A549 (cell line): ENCODE measurements at regions not wholly inside any gene's neighbourhood (a gene's known extent, or its start where the extent isn't known, plus 50 kb on each side); places are given as distances from the start of the nearest gene placed in this dataset.

Experiments used
- BHLHE40 ChIP-seq: IDR thresholded peaks from 2 replicates; pipeline ENCODE4 v1.6.1; 2012; ENCODE audit warnings: low read depth, low read length, inconsistent platforms
- CBX8 ChIP-seq: fragments of 200-600 bp; sonication (generic); IDR thresholded peaks from 2 replicates; pipeline ENCODE4 v1.6.1; 2016
- CTCF ChIP-seq: fragments of >200 bp; sonication (Bioruptor Twin); formaldehyde crosslinking; IDR thresholded peaks from 3 replicates; pipeline ENCODE4 v1.5.1; 2016
- MAZ ChIP-seq: fragments of 150-350 bp; IDR thresholded peaks from 2 replicates; pipeline ENCODE4 v1.6.1; 2014; ENCODE audit warnings: antibody characterized with exemption, low read depth, low read length, borderline replicate concordance
- NFE2L2 ChIP-seq: fragments of 150-350 bp; conservative IDR thresholded peaks from 2 replicates; pipeline ENCODE4 v1.6.1; 2014; ENCODE audit warnings: low read length
- NPAS2 ChIP-seq: fragments of 250-450 bp; sonication (Bioruptor Pico); IDR thresholded peaks from 2 replicates; pipeline ENCODE4 v1.8.0; 2022; ENCODE audit warnings: mild to moderate bottlenecking, moderate library complexity, borderline replicate concordance
- POLR2A ChIP-seq: IDR thresholded peaks from 2 replicates; pipeline ENCODE4 v1.6.1; 2012; ENCODE audit warnings: mild to moderate bottlenecking, low read length
- RAD21 ChIP-seq, 2 experiments: fragments of >200 bp in 1 of 2; sonication (Bioruptor Twin) in 1 of 2; formaldehyde crosslinking in 1 of 2; IDR thresholded peaks in 1 of 2; conservative IDR thresholded peaks in 1 of 2; 2 replicates in 1 of 2; 3 replicates in 1 of 2; pipeline ENCODE4 v1.6.1; 2012 to 2018; ENCODE audit warnings: inconsistent platforms in 1 of 2
- RFX5 ChIP-seq: fragments of 450-650 bp; IDR thresholded peaks from 2 replicates; pipeline ENCODE4 v1.7.1; 2014; ENCODE audit warnings: antibody characterized with exemption, mild to moderate bottlenecking, moderate library complexity
- SMC3 ChIP-seq: fragments of >200 bp; sonication (Bioruptor Twin); formaldehyde crosslinking; IDR thresholded peaks from 3 replicates; pipeline ENCODE4 v1.6.1; 2018; ENCODE audit warnings: inconsistent platforms
- ZFP36 ChIP-seq: fragments of 450-650 bp; IDR thresholded peaks from 2 replicates; pipeline ENCODE4 v1.6.1; 2014; ENCODE audit warnings: borderline replicate concordance; ENCODE audit not compliant: partially characterized antibody
- ZSCAN20 ChIP-seq: fragments of 250-450 bp; sonication (Bioruptor Pico); IDR thresholded peaks from 2 replicates; pipeline ENCODE4 v1.8.0; 2022; ENCODE audit warnings: mild to moderate bottlenecking, moderate library complexity
- TF ChIP-seq, protein P1 (sequence below): fragments of 200-600 bp; sonication (generic); IDR thresholded peaks from 2 replicates; pipeline ENCODE4 v1.6.1; 2016; ENCODE audit warnings: antibody characterized with exemption, mild to moderate bottlenecking, moderate library complexity
- TF ChIP-seq, protein P2 (sequence below): fragments of 250-450 bp; sonication (Bioruptor Pico); IDR thresholded peaks from 2 replicates; pipeline ENCODE4 v1.5.0; 2020; ENCODE audit warnings: low read depth, mild to moderate bottlenecking, moderate library complexity

GRCh38 chr1:208314431-208314830, 70.2 kb upstream of the PLXNA2 start:
- TF ChIP-seq CTCF: no peak
- TF ChIP-seq, protein P1, sequence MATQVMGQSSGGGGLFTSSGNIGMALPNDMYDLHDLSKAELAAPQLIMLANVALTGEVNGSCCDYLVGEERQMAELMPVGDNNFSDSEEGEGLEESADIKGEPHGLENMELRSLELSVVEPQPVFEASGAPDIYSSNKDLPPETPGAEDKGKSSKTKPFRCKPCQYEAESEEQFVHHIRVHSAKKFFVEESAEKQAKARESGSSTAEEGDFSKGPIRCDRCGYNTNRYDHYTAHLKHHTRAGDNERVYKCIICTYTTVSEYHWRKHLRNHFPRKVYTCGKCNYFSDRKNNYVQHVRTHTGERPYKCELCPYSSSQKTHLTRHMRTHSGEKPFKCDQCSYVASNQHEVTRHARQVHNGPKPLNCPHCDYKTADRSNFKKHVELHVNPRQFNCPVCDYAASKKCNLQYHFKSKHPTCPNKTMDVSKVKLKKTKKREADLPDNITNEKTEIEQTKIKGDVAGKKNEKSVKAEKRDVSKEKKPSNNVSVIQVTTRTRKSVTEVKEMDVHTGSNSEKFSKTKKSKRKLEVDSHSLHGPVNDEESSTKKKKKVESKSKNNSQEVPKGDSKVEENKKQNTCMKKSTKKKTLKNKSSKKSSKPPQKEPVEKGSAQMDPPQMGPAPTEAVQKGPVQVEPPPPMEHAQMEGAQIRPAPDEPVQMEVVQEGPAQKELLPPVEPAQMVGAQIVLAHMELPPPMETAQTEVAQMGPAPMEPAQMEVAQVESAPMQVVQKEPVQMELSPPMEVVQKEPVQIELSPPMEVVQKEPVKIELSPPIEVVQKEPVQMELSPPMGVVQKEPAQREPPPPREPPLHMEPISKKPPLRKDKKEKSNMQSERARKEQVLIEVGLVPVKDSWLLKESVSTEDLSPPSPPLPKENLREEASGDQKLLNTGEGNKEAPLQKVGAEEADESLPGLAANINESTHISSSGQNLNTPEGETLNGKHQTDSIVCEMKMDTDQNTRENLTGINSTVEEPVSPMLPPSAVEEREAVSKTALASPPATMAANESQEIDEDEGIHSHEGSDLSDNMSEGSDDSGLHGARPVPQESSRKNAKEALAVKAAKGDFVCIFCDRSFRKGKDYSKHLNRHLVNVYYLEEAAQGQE: no peak
- TF ChIP-seq BHLHE40: no peak
- no peak for TF ChIP-seq ZFP36
- TF ChIP-seq POLR2A: no peak
- TF ChIP-seq RFX5: no peak
- no peak for TF ChIP-seq CBX8
- TF ChIP-seq RAD21 (conservative IDR thresholded peaks at IDR 0.05 in 1 of 2, IDR thresholded peaks at IDR 0.05 in 1 of 2): no peak
- TF ChIP-seq MAZ: no peak
- TF ChIP-seq NFE2L2: no peak
- TF ChIP-seq SMC3: no peak
- TF ChIP-seq NPAS2: no peak
- TF ChIP-seq, protein P2, sequence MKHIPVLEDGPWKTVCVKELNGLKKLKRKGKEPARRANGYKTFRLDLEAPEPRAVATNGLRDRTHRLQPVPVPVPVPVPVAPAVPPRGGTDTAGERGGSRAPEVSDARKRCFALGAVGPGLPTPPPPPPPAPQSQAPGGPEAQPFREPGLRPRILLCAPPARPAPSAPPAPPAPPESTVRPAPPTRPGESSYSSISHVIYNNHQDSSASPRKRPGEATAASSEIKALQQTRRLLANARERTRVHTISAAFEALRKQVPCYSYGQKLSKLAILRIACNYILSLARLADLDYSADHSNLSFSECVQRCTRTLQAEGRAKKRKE (CRISPR knock-in tag): no peak
- no peak for TF ChIP-seq ZSCAN20 (CRISPR knock-in tag)
